ENCODE measurements at regions not wholly inside any gene's neighbourhood (a gene's known extent, or its start where the extent isn't known, plus 50 kb on each side); places are given as distances from the start of the nearest gene placed in this dataset.

- H3K4me1 ChIP-seq (ENCODE audit: insufficient read depth, low read length, poor library complexity, severe bottlenecking): no peaks in the 10 kb centered on the region
- no peak for DNase-seq (ENCODE audit: low spot score)
- H3K4me2 ChIP-seq (ENCODE audit: low read length): no peak overlapping the region
- no peak overlapping the region for H3K27ac ChIP-seq (ENCODE audit: low read depth, low read length, poor library complexity, severe bottlenecking)
- H2AFZ ChIP-seq (ENCODE audit: low read length): no peak overlapping the region
- no peak overlapping the region for H3K4me3 ChIP-seq (ENCODE audit: low read depth, low read length, poor library complexity, severe bottlenecking)
- intact Hi-C loops (cut with micrococcal nuclease; ENCODE audit: unreplicated experiment): no loop called here
- CTCF ChIA-PET (ENCODE audit: unreplicated experiment): no interaction called here
- POLR2A ChIA-PET: no interaction called here
- H3K9me3 ChIP-seq (ENCODE audit: low read length): no peaks in the 10 kb centered on the region
- no peaks in the 10 kb centered on the region for H3K9me2 ChIP-seq (ENCODE audit: insufficient read depth, low read length)
- no peaks in the 10 kb centered on the region for H4K20me1 ChIP-seq (ENCODE audit: insufficient read depth, low read length)
- BruUV-seq (replicated peaks): no TSS peak
- no peaks in the 10 kb centered on the region for H3K79me2 ChIP-seq (ENCODE audit: insufficient read depth, low read depth, low read length)
- no peaks in the 10 kb centered on the region for H3K36me3 ChIP-seq (ENCODE audit: insufficient read depth, low read length)
- TF ChIP-seq EZH2phosphoT487 (IDR thresholded peaks at IDR 0.05; ENCODE audit: borderline replicate concordance, low read depth, low read length) (no peak), CTCF (conservative IDR thresholded peaks at IDR 0.05; ENCODE audit: low read length) (no peak)
Measured at GRCh38 chr5:117191251-117191650, 616.6 kb upstream of the SEMA6A start.

- Histone ChIP-seq H3K27ac (ENCODE audit: low read depth, low read length, poor library complexity, severe bottlenecking) (no peak overlapping the region), H4K20me1 (ENCODE audit: insufficient read depth, low read length) (no peaks in the 10 kb centered on the region), H2AFZ (ENCODE audit: low read length) (no peak overlapping the region), H3K36me3 (ENCODE audit: insufficient read depth, low read length) (no peaks in the 10 kb centered on the region), H3K9me2 (ENCODE audit: insufficient read depth, low read length) (no peaks in the 10 kb centered on the region), H3K4me3 (ENCODE audit: low read depth, low read length, poor library complexity, severe bottlenecking) (no peak overlapping the region), H3K9me3 (ENCODE audit: low read length) (no peaks in the 10 kb centered on the region), H3K79me2 (ENCODE audit: insufficient read depth, low read depth, low read length) (no peaks in the 10 kb centered on the region), H3K4me2 (ENCODE audit: low read length) (no peak overlapping the region), H3K4me1 (ENCODE audit: insufficient read depth, low read length, poor library complexity, severe bottlenecking) (no peaks in the 10 kb centered on the region)
- TF ChIP-seq CTCF (conservative IDR thresholded peaks at IDR 0.05; ENCODE audit: low read length) (no peak), EZH2phosphoT487 (IDR thresholded peaks at IDR 0.05; ENCODE audit: borderline replicate concordance, low read depth, low read length) (no peak)
- no TSS peak for BruUV-seq (replicated peaks)
- CTCF ChIA-PET (ENCODE audit: unreplicated experiment): no interaction called here
- POLR2A ChIA-PET: interaction anchor here (0.7 kb wide), 1 partner anchor 52 kb away, joined by 6 read pairs; no protein-coding TSS in a partner anchor
- intact Hi-C loops (cut with micrococcal nuclease; ENCODE audit: unreplicated experiment): no loop called here
- DNase-seq (ENCODE audit: low spot score): no peak
Measured at GRCh38 chr5:117189784-117190183, 615.2 kb upstream of the SEMA6A start.

GRCh38 chr5:117188211-117188610 lies 613.6 kb upstream of the SEMA6A start:
- H2AFZ ChIP-seq (ENCODE audit: low read length): no peak overlapping the region
- no peak for DNase-seq (ENCODE audit: low spot score)
- intact Hi-C loops (cut with micrococcal nuclease; ENCODE audit: unreplicated experiment): no loop called here
- POLR2A ChIA-PET: interaction anchor here (0.6 kb wide), 1 partner anchor 334 kb away, joined by 4 read pairs; no protein-coding TSS in a partner anchor
- H3K4me3 ChIP-seq (ENCODE audit: low read depth, low read length, poor library complexity, severe bottlenecking): no peak overlapping the region
- no peak for TF ChIP-seq CTCF (conservative IDR thresholded peaks at IDR 0.05; ENCODE audit: low read length)
- TF ChIP-seq EZH2phosphoT487 (IDR thresholded peaks at IDR 0.05; ENCODE audit: borderline replicate concordance, low read depth, low read length): no peak
- CTCF ChIA-PET (ENCODE audit: unreplicated experiment): no interaction called here
- no peaks in the 10 kb centered on the region for H3K4me1 ChIP-seq (ENCODE audit: insufficient read depth, low read length, poor library complexity, severe bottlenecking)
- H3K27ac ChIP-seq (ENCODE audit: low read depth, low read length, poor library complexity, severe bottlenecking): no peak overlapping the region
- H3K9me2 ChIP-seq (ENCODE audit: insufficient read depth, low read length): no peaks in the 10 kb centered on the region
- no TSS peak for BruUV-seq (replicated peaks)
- no peaks in the 10 kb centered on the region for H3K9me3 ChIP-seq (ENCODE audit: low read length)
- H3K79me2 ChIP-seq (ENCODE audit: insufficient read depth, low read depth, low read length): no peaks in the 10 kb centered on the region
- H4K20me1 ChIP-seq (ENCODE audit: insufficient read depth, low read length): no peaks in the 10 kb centered on the region
- no peak overlapping the region for H3K4me2 ChIP-seq (ENCODE audit: low read length)
- no peaks in the 10 kb centered on the region for H3K36me3 ChIP-seq (ENCODE audit: insufficient read depth, low read length)
